ENCODE measurements at regions not wholly inside any gene's neighbourhood (a gene's known extent, or its start where the extent isn't known, plus 50 kb on each side); places are given as distances from the start of the nearest gene placed in this dataset.

GRCh38 chr1:227397354-227397978 is 79.2 kb upstream of the CDC42BPA start:
- TF ChIP-seq POLR2A (IDR thresholded peaks at IDR 0.05; ENCODE audit: low read length) (no peak), GATA1 (IDR thresholded peaks at IDR 0.05; ENCODE audit: low read depth, low read length) (no peak)
